ENCODE measurements at regions not wholly inside any gene's neighbourhood (a gene's known extent, or its start where the extent isn't known, plus 50 kb on each side); places are given as distances from the start of the nearest gene placed in this dataset.

DNA sequence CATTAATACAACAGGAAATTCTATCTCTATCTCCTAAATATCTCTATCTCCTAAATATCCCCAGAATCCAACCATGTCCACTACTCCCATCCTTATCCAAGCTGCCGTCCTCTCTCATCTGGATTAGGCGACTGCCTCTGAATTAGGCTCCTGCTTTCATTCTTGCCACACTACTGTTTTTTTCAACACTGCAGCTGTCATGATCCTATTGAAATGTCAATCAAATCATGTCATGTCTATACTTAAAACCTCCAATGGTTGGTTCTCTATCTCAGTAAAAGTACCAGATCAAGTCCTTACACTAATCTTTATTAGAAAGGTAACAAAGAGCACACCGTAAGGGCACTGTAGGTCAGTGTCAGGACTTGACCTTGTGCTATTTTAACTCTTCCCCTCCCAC is 82.0 kb upstream of the NFIA start:
- Histone ChIP-seq H4K20me1 (replicated peaks in 1 of 2; ENCODE audit: control insufficient read depth in 1 of 2, insufficient read depth in 2 of 2, low read length in 2 of 2) (no peaks in the 10 kb centered on the region), H3K14ac (ENCODE audit: insufficient read length) (no peak overlapping the region), H3K27ac (ENCODE audit: low read depth, low read length) (no peak overlapping the region), H2BK5ac (ENCODE audit: low read depth, low read length) (no peak overlapping the region), H2BK20ac (ENCODE audit: low read length) (no peak overlapping the region), H4K91ac (replicated peaks; ENCODE audit: insufficient read length, low read length) (no peak overlapping the region), H3K23ac (ENCODE audit: insufficient read length) (no peak overlapping the region), H2BK12ac (ENCODE audit: low read depth, low read length) (no peak overlapping the region), H3K27me3 (replicated peaks in 1 of 4; ENCODE audit: control insufficient read depth in 3 of 4, extremely low read depth in 1 of 4, insufficient read depth in 3 of 4, low read length in 3 of 4) (no peaks in the 10 kb centered on the region; a peak in 1 of 7 replicates), H4K8ac (ENCODE audit: extremely low read depth, insufficient read depth, low read length) (no peak overlapping the region), H3K9me3 (ENCODE audit: insufficient read depth in 2 of 2, low read depth in 1 of 2, low read length in 1 of 2) (no peaks in the 10 kb centered on the region), H2AK5ac (ENCODE audit: low read depth, low read length) (no peak overlapping the region), H3K36me3 (ENCODE audit: control insufficient read depth in 2 of 4, insufficient read depth in 4 of 4, low read length in 3 of 4) (no peaks in the 10 kb centered on the region), H3K9ac (replicated peaks in 1 of 4; ENCODE audit: extremely low read depth in 1 of 4, low read depth in 3 of 4, low read length in 3 of 4) (no peak overlapping the region), H3K4me1 (replicated peaks in 1 of 4; ENCODE audit: control insufficient read depth in 3 of 4, insufficient read depth in 4 of 4, low read length in 3 of 4) (peaks cover 6 to 10% (median 10%) of the 10 kb centered on the region in 4 experiments; a peak in 6 of 7 replicates), H3K23me2 (ENCODE audit: low read depth, low read length) (no peaks in the 10 kb centered on the region), H4K5ac (ENCODE audit: insufficient read length, low read depth, low read length) (no peak overlapping the region), H3K18ac (ENCODE audit: extremely low read depth, low read length) (no peak overlapping the region), H2BK120ac (replicated peaks; ENCODE audit: low read depth, low read length) (no peak overlapping the region), H3K79me1 (ENCODE audit: low read depth, low read length) (no peaks in the 10 kb centered on the region), H3K4ac (replicated peaks; ENCODE audit: insufficient read length, low read depth, low read length) (no peak overlapping the region), H2BK15ac (ENCODE audit: low read length) (no peak overlapping the region), H3K56ac (replicated peaks; ENCODE audit: insufficient read length, low read depth, low read length) (no peak overlapping the region), H3K79me2 (ENCODE audit: control insufficient read depth in 1 of 2, insufficient read depth in 2 of 2, low read length in 2 of 2) (no peaks in the 10 kb centered on the region), H2AFZ (ENCODE audit: low read length) (no peak overlapping the region), H3K4me3 (ENCODE audit: extremely low read depth in 1 of 4, insufficient read depth in 2 of 4, low read depth in 3 of 4, low read length in 4 of 4) (no peak overlapping the region), H3K4me2 (ENCODE audit: insufficient read depth in 1 of 2, low read depth in 2 of 2, low read length in 2 of 2) (no peak overlapping the region)
- WGBS, 2 experiments (ENCODE audit: extremely low coverage in 1 of 2, insufficient coverage in 1 of 2, insufficient read length in 1 of 2, insufficient replicate concordance in 2 of 2, low coverage in 1 of 2, low lambda C conversion rate in 2 of 2, missing lambda C conversion rate in 1 of 2) = 87% methylated on average over 3 of the region's 3 CpGs; no CpG with 5 or more reads in 1 of the 2 experiments
- POLR2A ChIA-PET (ENCODE audit: partially characterized antibody) = no interaction called here
- FAIRE-seq (no peak), DNase-seq (ENCODE audit: low read depth in 1 of 2, low spot score in 2 of 2) (no peak)
- CTCF ChIA-PET (ENCODE audit: partially characterized antibody) = interaction anchor here (0.7 to 1.2 kb wide), 2 partner anchors 21 to 23 kb away, joined by 3 read pairs; no protein-coding TSS in a partner anchor
- TF ChIP-seq, protein P1, sequence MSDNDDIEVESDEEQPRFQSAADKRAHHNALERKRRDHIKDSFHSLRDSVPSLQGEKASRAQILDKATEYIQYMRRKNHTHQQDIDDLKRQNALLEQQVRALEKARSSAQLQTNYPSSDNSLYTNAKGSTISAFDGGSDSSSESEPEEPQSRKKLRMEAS (IDR thresholded peaks at IDR 0.05) = no peak
- no peak for TF ChIP-seq TAF7 (optimal IDR thresholded peaks at IDR 0.05; ENCODE audit: borderline replicate concordance, low read depth, low read length)
- TF ChIP-seq SP1 (IDR thresholded peaks at IDR 0.05; ENCODE audit: low read depth, low read length) = no peak
- no peak for TF ChIP-seq HDAC6 (IDR thresholded peaks at IDR 0.05; ENCODE audit: low read depth, low read length)
- no peak for TF ChIP-seq TAF1 (IDR thresholded peaks at IDR 0.05; ENCODE audit: low read depth, low read length)
- TF ChIP-seq ZNF274 (IDR thresholded peaks at IDR 0.05; ENCODE audit: borderline replicate concordance, extremely low read depth, low read length) = no peak
- TF ChIP-seq RBBP5 (IDR thresholded peaks at IDR 0.05; ENCODE audit: borderline replicate concordance, low read depth, low read length) = no peak
- TF ChIP-seq RXRA (IDR thresholded peaks at IDR 0.05; ENCODE audit: insufficient read depth, low read depth, low read length) = no peak
- TF ChIP-seq SAP30 (IDR thresholded peaks at IDR 0.05; ENCODE audit: insufficient read depth, insufficient replicate concordance, low read length) = no peak
- TF ChIP-seq ASH2L (IDR thresholded peaks at IDR 0.05; ENCODE audit: low read length) = no peak
- no peak for TF ChIP-seq RFX5 (IDR thresholded peaks at IDR 0.05; ENCODE audit: borderline replicate concordance, low read depth, low read length)
- no peak for TF ChIP-seq TBP (IDR thresholded peaks at IDR 0.05; ENCODE audit: low read depth, low read length)
- TF ChIP-seq KDM1A (IDR thresholded peaks at IDR 0.05; ENCODE audit: borderline replicate concordance, low read length) = no peak
- TF ChIP-seq FOSL1 (IDR thresholded peaks at IDR 0.05; ENCODE audit: insufficient read depth, low read depth, low read length) = no peak
- no peak for TF ChIP-seq BACH1 (IDR thresholded peaks at IDR 0.05; ENCODE audit: low read length)
- no peak for TF ChIP-seq POLR2A (IDR thresholded peaks at IDR 0.05; ENCODE audit: control extremely low read depth in 1 of 2, low read depth in 2 of 2, low read length in 2 of 2)
